T-cell (primary cell): ENCODE measurements at regions not wholly inside any gene's neighbourhood (a gene's known extent, or its start where the extent isn't known, plus 50 kb on each side); places are given as distances from the start of the nearest gene placed in this dataset.

Source experiments
- ATAC-seq, 4 experiments: fragments of 200-7000 bp in 3 of 4; fragments of 150-1000 bp in 1 of 4; cut with Tn5 transposase; replicated peaks in 1 of 4; 1 replicate in 3 of 4; 2 replicates in 1 of 4; pipeline ENCODE4 v1.10.0; 2021; ENCODE audit warnings: moderate library complexity in 3 of 4, mild to moderate bottlenecking in 2 of 4, moderate number of reproducible peaks in 1 of 4
- CTCF ChIA-PET, 2 donors: fragments of 300-600 bp; sonication (Branson Sonifier 250); formaldehyde crosslinking; loops; one replicate each; lab custom pipeline; 2022; ENCODE audit warnings: antibody characterized with exemption in 2 of 2; lab: Charles Lee
- POLR2A ChIA-PET, 2 donors: fragments of 300-600 bp; sonication (Branson Sonifier 250); formaldehyde crosslinking; loops; one replicate each; lab custom pipeline; 2022; ENCODE audit warnings: antibody characterized with exemption in 2 of 2; lab: Charles Lee
- DNase-seq, 35 experiments: peaks; one replicate each; pipeline versions ENCODE4 v3.0.0 to v3.0.0-alpha.2; 2013 to 2023
- H3K27ac ChIP-seq: one replicate; pipeline ENCODE4 v1.5.1; 2013; ENCODE audit warnings: low read length
- H3K27me3 ChIP-seq, 2 experiments: replicated peaks in 1 of 2; 1 replicate in 1 of 2; 2 replicates in 1 of 2; pipeline versions ENCODE4 v1.6.1 to v1.7.0; 2013; ENCODE audit warnings: low read length in 1 of 2, mixed read lengths in 1 of 2; ENCODE audit not compliant: control insufficient read depth in 2 of 2, insufficient read depth in 2 of 2; ENCODE audit errors: extremely low read depth in 1 of 2
- H3K36me3 ChIP-seq, 2 donors: 1 replicate in 1 of 2; 2 replicates in 1 of 2; pipeline versions ENCODE4 v1.6.1 to v1.7.0; 2013; ENCODE audit warnings: low read length in 1 of 2; ENCODE audit not compliant: control insufficient read depth in 2 of 2, insufficient read depth in 1 of 2; ENCODE audit errors: extremely low read depth in 1 of 2
- H3K4me1 ChIP-seq, 2 experiments: 1 replicate in 1 of 2; 2 replicates in 1 of 2; pipeline versions ENCODE4 v1.6.1 to v1.7.0; 2013; ENCODE audit warnings: low read length in 2 of 2, mixed read lengths in 1 of 2; ENCODE audit not compliant: insufficient read depth in 2 of 2, control insufficient read depth in 1 of 2; ENCODE audit errors: extremely low read depth in 1 of 2
- H3K4me3 ChIP-seq, 2 donors: 1 replicate in 1 of 2; 2 replicates in 1 of 2; pipeline versions ENCODE4 v1.5.1 to v1.7.0; 2013; ENCODE audit warnings: mild to moderate bottlenecking in 2 of 2, low read length in 1 of 2, moderate library complexity in 1 of 2; ENCODE audit not compliant: control insufficient read depth in 1 of 2; ENCODE audit errors: extremely low read depth in 1 of 2
- H3K9me3 ChIP-seq: 2 replicates; pipeline ENCODE4 v1.7.0; 2013
- H3K27ac Mint-ChIP-seq, 2 donors: one replicate each; pipeline ENCODE4 v1.8.0; 2020 to 2021; ENCODE audit warnings: mild to moderate bottlenecking in 2 of 2, mixed read lengths in 2 of 2
- H3K27me3 Mint-ChIP-seq, 2 donors: one replicate each; pipeline ENCODE4 v1.8.0; 2021 to 2022; ENCODE audit warnings: mixed read lengths in 2 of 2
- H3K36me3 Mint-ChIP-seq: one replicate; pipeline ENCODE4 v1.8.0; 2021; ENCODE audit warnings: mixed read lengths
- H3K4me1 Mint-ChIP-seq, 3 donors: one replicate each; pipeline ENCODE4 v1.8.0; 2020 to 2022; ENCODE audit warnings: mixed read lengths in 3 of 3, mild to moderate bottlenecking in 1 of 3
- H3K4me3 Mint-ChIP-seq, 3 donors: one replicate each; pipeline ENCODE4 v1.8.0; 2020 to 2022; ENCODE audit warnings: mild to moderate bottlenecking in 3 of 3, mixed read lengths in 3 of 3, moderate library complexity in 3 of 3
- H3K9me3 Mint-ChIP-seq, 3 donors: one replicate each; pipeline ENCODE4 v1.8.0; 2020 to 2022; ENCODE audit warnings: mixed read lengths in 3 of 3
- WGBS: methylation state at CpG from one replicate; pipeline ENCODE4 v1.1.5; 2013; ENCODE audit warnings: missing lambda C conversion rate; ENCODE audit not compliant: insufficient coverage; 5-methylcytosine and 5-hydroxymethylcytosine counted together

- Histone ChIP-seq H3K4me1 (no peaks in the 10 kb centered on the region), H3K27me3 (peaks cover 0 to 3% of the 10 kb centered on the region in 2 experiments), H3K9me3 (no peaks in the 10 kb centered on the region), H3K27ac (no peak overlapping the region), H3K36me3 (no peaks in the 10 kb centered on the region), H3K4me3 (no peak overlapping the region)
- ChIA-PET CTCF (interaction anchor here in 1 of 2 donors (0.6 kb wide), 1 partner anchor 55 kb away, joined by 3 read pairs; no protein-coding TSS in a partner anchor), POLR2A (no interaction called here)
- no peak overlapping the region for H3K27ac Mint-ChIP-seq
- H3K4me3 Mint-ChIP-seq = no peak overlapping the region
- H3K9me3 Mint-ChIP-seq = no peaks in the 10 kb centered on the region
- no peaks in the 10 kb centered on the region for H3K36me3 Mint-ChIP-seq
- H3K27me3 Mint-ChIP-seq = peaks cover 19 to 20% of the 10 kb centered on the region in 2 donors
- ATAC-seq = no peak
- no peak for DNase-seq
- H3K4me1 Mint-ChIP-seq = no peaks in the 10 kb centered on the region
- no CpG with 5 or more reads among the region's 1 CpG for WGBS
Measured at GRCh38 chr6:96687121-96687520, 124.2 kb downstream of the FHL5 start.

DNA sequence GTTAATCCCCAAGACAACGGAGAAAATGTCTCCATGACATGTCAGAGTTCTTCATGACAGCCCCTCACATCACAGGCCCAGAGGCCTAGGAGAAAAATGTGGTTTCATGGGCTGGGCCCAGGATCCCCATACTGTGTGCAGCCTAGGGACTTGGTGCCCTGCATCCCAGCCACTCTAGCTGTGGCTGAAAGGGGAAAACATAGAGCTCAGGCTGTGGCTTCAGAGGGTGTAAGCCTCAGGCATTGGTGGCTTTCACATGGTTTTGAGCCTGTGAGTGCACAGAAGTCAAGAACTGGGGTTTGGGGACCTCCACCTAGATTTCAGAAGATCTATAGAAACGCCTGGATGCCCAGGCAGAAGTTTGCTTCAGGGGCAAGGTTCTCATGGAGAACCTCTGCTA is 122.8 kb downstream of the FHL5 start:
- DNase-seq (no peak), ATAC-seq (no peak)
- Mint-ChIP-seq H3K4me1 (no peaks in the 10 kb centered on the region), H3K4me3 (no peak overlapping the region), H3K9me3 (no peaks in the 10 kb centered on the region), H3K27ac (no peak overlapping the region), H3K36me3 (no peaks in the 10 kb centered on the region), H3K27me3 (peaks cover 16 to 20% of the 10 kb centered on the region in 2 donors)
- no peaks in the 10 kb centered on the region for H3K4me1 ChIP-seq
- ChIA-PET POLR2A (no interaction called here), CTCF (no interaction called here)
- H3K9me3 ChIP-seq = no peaks in the 10 kb centered on the region
- H3K36me3 ChIP-seq = no peaks in the 10 kb centered on the region
- WGBS = 78% methylated on average over 1 of the region's 2 CpGs
- H3K27ac ChIP-seq = no peak overlapping the region
- peaks cover 0 to 3% of the 10 kb centered on the region in 2 experiments for H3K27me3 ChIP-seq
- no peak overlapping the region for H3K4me3 ChIP-seq

DNA sequence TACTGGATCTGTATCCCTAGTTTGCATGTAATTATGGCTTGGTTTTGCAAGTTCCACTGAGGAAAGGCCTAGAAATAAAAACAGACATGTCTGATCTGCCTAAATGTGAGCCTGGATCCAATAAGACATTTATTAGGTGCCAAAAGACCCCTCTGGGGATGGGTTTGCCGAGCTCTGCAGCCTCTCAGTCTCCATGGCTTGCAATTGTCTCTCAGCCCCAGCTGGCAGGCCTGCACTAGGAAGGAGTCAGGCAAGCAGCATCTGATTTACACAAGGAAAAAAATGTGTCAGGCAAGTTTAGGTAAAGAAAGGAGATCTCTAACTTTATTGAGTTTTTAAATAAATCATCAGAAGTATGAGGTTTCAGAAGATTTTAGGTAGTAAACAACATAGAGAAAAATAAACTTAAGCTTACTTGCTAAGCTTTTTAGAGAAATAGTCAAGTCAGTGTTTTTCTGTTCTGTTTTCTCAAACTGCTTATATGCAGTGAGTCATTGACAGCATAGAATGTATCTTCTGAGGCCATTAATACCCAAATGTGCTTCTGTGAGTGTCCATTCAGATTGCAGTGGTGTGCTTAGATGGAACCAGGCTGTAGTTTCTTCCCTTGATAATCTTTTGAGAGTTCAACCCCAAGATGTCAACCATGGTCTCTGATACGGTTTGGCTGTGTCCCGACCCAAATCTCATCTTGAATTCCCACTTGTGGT is 121.0 kb downstream of the FHL5 start:
- H3K4me3 Mint-ChIP-seq = no peak overlapping the region

DNA sequence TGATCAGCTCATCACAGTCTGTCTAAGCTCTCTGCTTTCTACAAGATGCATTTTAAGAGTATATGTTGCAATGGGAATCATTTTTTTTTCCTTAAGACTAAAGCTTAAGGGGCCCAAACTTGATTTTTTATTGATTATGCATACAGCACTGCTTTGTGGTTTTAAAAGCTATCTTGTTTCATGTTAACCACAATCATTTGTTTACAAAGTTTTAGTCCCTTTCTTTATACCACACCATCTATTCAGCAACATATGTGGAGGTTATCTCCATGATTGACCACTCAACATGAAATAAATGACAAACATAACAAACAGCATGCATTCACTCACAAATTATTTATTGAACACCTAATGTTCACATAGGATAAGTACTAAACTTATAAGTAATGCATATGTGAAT is 119.1 kb downstream of the FHL5 start:
- H3K27ac ChIP-seq = no peak overlapping the region
- H3K4me3 Mint-ChIP-seq = no peak overlapping the region
- H3K27ac Mint-ChIP-seq = no peak overlapping the region
- H3K36me3 ChIP-seq = no peaks in the 10 kb centered on the region
- H3K4me1 Mint-ChIP-seq = no peaks in the 10 kb centered on the region
- POLR2A ChIA-PET = no interaction called here
- ATAC-seq = no peak
- H3K4me3 ChIP-seq = no peak overlapping the region
- CTCF ChIA-PET = no interaction called here
- DNase-seq = no peak
- H3K9me3 Mint-ChIP-seq = no peaks in the 10 kb centered on the region
- peaks cover 0 to 3% of the 10 kb centered on the region in 2 experiments for H3K27me3 ChIP-seq
- no peaks in the 10 kb centered on the region for H3K36me3 Mint-ChIP-seq
- H3K27me3 Mint-ChIP-seq = peaks cover 4 to 19% of the 10 kb centered on the region in 2 donors
- no peaks in the 10 kb centered on the region for H3K4me1 ChIP-seq
- H3K9me3 ChIP-seq = no peaks in the 10 kb centered on the region

More for the DNA sequence above, 121.0 kb downstream of the FHL5 start:
- CTCF ChIA-PET = no interaction called here
- no peaks in the 10 kb centered on the region for H3K36me3 ChIP-seq
- peaks cover 0 to 3% of the 10 kb centered on the region in 2 experiments for H3K27me3 ChIP-seq
- H3K4me1 ChIP-seq = no peaks in the 10 kb centered on the region
- Mint-ChIP-seq H3K36me3 (no peaks in the 10 kb centered on the region), H3K4me1 (no peaks in the 10 kb centered on the region), H3K9me3 (no peaks in the 10 kb centered on the region), H3K27me3 (peaks cover 9 to 17% of the 10 kb centered on the region in 2 donors), H3K27ac (no peak overlapping the region)
- H3K9me3 ChIP-seq = no peaks in the 10 kb centered on the region
- DNase-seq (no peak), ATAC-seq (no peak)
- H3K4me3 ChIP-seq = no peak overlapping the region
- no CpG with 5 or more reads among the region's 3 CpGs for WGBS
- H3K27ac ChIP-seq = no peak overlapping the region
- POLR2A ChIA-PET = no interaction called here

- no peak overlapping the region for H3K4me3 Mint-ChIP-seq
- no peak overlapping the region for H3K27ac Mint-ChIP-seq
- ChIA-PET CTCF (no interaction called here), POLR2A (no interaction called here)
- no peaks in the 10 kb centered on the region for H3K4me1 Mint-ChIP-seq
- Histone ChIP-seq H3K9me3 (no peaks in the 10 kb centered on the region), H3K36me3 (no peaks in the 10 kb centered on the region), H3K4me3 (no peak overlapping the region), H3K27me3 (no peaks in the 10 kb centered on the region), H3K27ac (no peak overlapping the region), H3K4me1 (no peaks in the 10 kb centered on the region)
- no CpG with 5 or more reads among the region's 1 CpG for WGBS
- DNase-seq (no peak), ATAC-seq (no peak)
- H3K36me3 Mint-ChIP-seq = no peaks in the 10 kb centered on the region
- no peaks in the 10 kb centered on the region for H3K9me3 Mint-ChIP-seq
- peaks cover 4 to 10% of the 10 kb centered on the region in 2 donors for H3K27me3 Mint-ChIP-seq
Measured at GRCh38 chr6:96675597-96675996, 112.7 kb downstream of the FHL5 start.
